CD4-positive, alpha-beta T cell (primary cell): ENCODE measurements at regions not wholly inside any gene's neighbourhood (a gene's known extent, or its start where the extent isn't known, plus 50 kb on each side); places are given as distances from the start of the nearest gene placed in this dataset.

ENCODE experiments used
- ATAC-seq: fragments of 200-7000 bp; cut with Tn5 transposase; one replicate; pipeline ENCODE4 v1.10.0; 2022; ENCODE audit warnings: mild to moderate bottlenecking; ENCODE audit not compliant: poor library complexity
- CTCF ChIA-PET: fragments of 350-600 bp; sonication (Branson Sonifier 250); formaldehyde crosslinking; loops from one replicate; lab custom pipeline; 2021; ENCODE audit warnings: antibody characterized with exemption, inconsistent platforms; lab: Charles Lee
- POLR2A ChIA-PET: fragments of 350-600 bp; sonication (Branson Sonifier 250); formaldehyde crosslinking; loops from one replicate; lab custom pipeline; 2021; ENCODE audit warnings: antibody characterized with exemption, inconsistent platforms; lab: Charles Lee
- DNase-seq, 14 experiments: peaks; one replicate each; pipeline ENCODE4 v3.0.0-alpha.2; 2013 to 2020; ENCODE audit warnings: mixed read lengths in 2 of 14
- H3K27ac ChIP-seq, 2 donors: one replicate each; pipeline versions ENCODE4 v1.5.1 to v1.7.0; 2013; ENCODE audit warnings: low read length in 2 of 2, low read depth in 1 of 2, mild to moderate bottlenecking in 1 of 2
- H3K27me3 ChIP-seq, 2 experiments: 1 replicate in 1 of 2; 2 replicates in 1 of 2; pipeline versions ENCODE4 v1.6.1 to v1.7.0; 2013; ENCODE audit warnings: low read length in 2 of 2, control low read depth in 1 of 2, mild to moderate bottlenecking in 1 of 2, moderate library complexity in 1 of 2; ENCODE audit not compliant: insufficient read depth in 2 of 2, control insufficient read depth in 1 of 2
- H3K36me3 ChIP-seq: one replicate; pipeline ENCODE4 v1.6.1; 2013; ENCODE audit warnings: low read length, control low read depth; ENCODE audit not compliant: insufficient read depth
- H3K4me1 ChIP-seq: one replicate; pipeline ENCODE4 v1.6.1; 2013; ENCODE audit warnings: low read length, control low read depth; ENCODE audit not compliant: insufficient read depth
- H3K4me3 ChIP-seq: one replicate; pipeline ENCODE4 v1.5.1; 2013; ENCODE audit warnings: mild to moderate bottlenecking, low read length, moderate library complexity
- H3K9me3 ChIP-seq, 2 experiments: 1 replicate in 1 of 2; 2 replicates in 1 of 2; pipeline versions ENCODE4 v1.6.1 to v1.7.0; 2013; ENCODE audit warnings: low read length in 2 of 2, mild to moderate bottlenecking in 2 of 2, control low read depth in 1 of 2, moderate library complexity in 1 of 2; ENCODE audit not compliant: control insufficient read depth in 1 of 2, insufficient read depth in 1 of 2
- H3K27ac Mint-ChIP-seq: one replicate; pipeline ENCODE4 v1.8.0; 2020; ENCODE audit warnings: mixed read lengths
- H3K27me3 Mint-ChIP-seq: one replicate; pipeline ENCODE4 v1.8.0; 2021; ENCODE audit warnings: mixed read lengths
- H3K36me3 Mint-ChIP-seq: one replicate; pipeline ENCODE4 v1.8.0; 2021; ENCODE audit warnings: low read depth, mixed read lengths
- H3K4me1 Mint-ChIP-seq: one replicate; pipeline ENCODE4 v1.8.0; 2021; ENCODE audit warnings: low read depth, mixed read lengths
- H3K4me3 Mint-ChIP-seq: one replicate; pipeline ENCODE4 v1.8.0; 2020; ENCODE audit warnings: mild to moderate bottlenecking, mixed read lengths
- H3K9me3 Mint-ChIP-seq: one replicate; pipeline ENCODE4 v1.8.0; 2020; ENCODE audit warnings: mixed read lengths
- CTCF ChIP-seq: fragments of 200-600 bp; IDR thresholded peaks from one replicate; pipeline ENCODE4 v1.8.0; 2022; ENCODE audit warnings: antibody characterized with exemption, mild to moderate bottlenecking
- intact Hi-C, 2 experiments: fragments of 100-400 bp; cut with DNase I in 1 of 2; cut with micrococcal nuclease in 1 of 2; formaldehyde crosslinking; loops; one replicate each; pipeline versions ENCODE4 v1.15.1 to v1.9.0; 2023 to 2025; cut with DNase I, micrococcal nuclease

- POLR2A ChIA-PET, result no interaction called here
Measured at GRCh38 chr15:31276596-31277298, 49.9 kb upstream of the KLF13 start.

More at GRCh38 chr15:31276596-31277298, 49.9 kb upstream of the KLF13 start:
- DNase-seq (no peak), ATAC-seq (no peak)
- no peak for TF ChIP-seq CTCF
- Mint-ChIP-seq H3K36me3 (no peaks in the 10 kb centered on the region), H3K4me1 (peaks cover 23% of the 10 kb centered on the region), H3K27ac (no peak overlapping the region), H3K27me3 (no peaks in the 10 kb centered on the region), H3K9me3 (no peaks in the 10 kb centered on the region), H3K4me3 (no peak overlapping the region)
- H3K9me3 ChIP-seq, result no peaks in the 10 kb centered on the region
- H3K36me3 ChIP-seq, result no peaks in the 10 kb centered on the region
- H3K27me3 ChIP-seq, result no peaks in the 10 kb centered on the region
- no peak overlapping the region for H3K4me3 ChIP-seq
- intact Hi-C loops, result no loop called here
- no peak overlapping the region for H3K27ac ChIP-seq
- CTCF ChIA-PET, result no interaction called here
- peaks cover 24% of the 10 kb centered on the region for H3K4me1 ChIP-seq
